Fibroblast of skin of scalp (primary cell): ENCODE measurements at regions not wholly inside any gene's neighbourhood (a gene's known extent, or its start where the extent isn't known, plus 50 kb on each side); places are given as distances from the start of the nearest gene placed in this dataset.

ENCODE experiments used
- DNase-seq: peaks from one replicate; pipeline ENCODE4 v3.0.0-alpha.2; 2013

DNA sequence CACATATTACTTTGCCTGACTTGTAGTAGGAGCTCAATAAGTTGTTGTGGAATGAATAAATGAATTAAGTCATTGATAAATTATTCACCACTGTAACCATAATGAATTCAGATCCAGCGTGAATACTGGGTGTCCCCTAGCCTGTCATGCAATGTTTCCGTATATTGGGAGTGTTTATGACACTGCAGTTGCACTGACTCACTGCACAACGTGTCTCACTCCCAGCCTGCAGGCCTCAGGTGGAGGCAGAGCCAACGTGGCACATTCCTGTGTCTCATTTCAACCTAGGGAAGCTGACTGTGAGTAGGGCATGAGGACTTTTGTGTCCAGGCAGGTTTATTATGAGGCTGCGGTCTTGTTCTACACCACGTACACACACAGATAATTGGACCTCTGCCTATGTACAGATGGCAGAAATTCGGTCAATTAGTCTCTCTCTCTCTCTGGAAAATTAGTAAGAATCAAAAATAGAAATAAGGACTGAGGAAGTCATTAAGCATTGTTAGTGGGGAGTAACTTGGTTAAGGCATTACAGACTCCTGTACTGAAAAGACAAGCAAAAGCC is 299.1 kb upstream of the IGFBP3 start:
- peak; percentile 30 for DNase-seq

GRCh38 chr7:46218461-46219200 is 297.6 kb upstream of the IGFBP3 start:
- no peak for DNase-seq

DNA sequence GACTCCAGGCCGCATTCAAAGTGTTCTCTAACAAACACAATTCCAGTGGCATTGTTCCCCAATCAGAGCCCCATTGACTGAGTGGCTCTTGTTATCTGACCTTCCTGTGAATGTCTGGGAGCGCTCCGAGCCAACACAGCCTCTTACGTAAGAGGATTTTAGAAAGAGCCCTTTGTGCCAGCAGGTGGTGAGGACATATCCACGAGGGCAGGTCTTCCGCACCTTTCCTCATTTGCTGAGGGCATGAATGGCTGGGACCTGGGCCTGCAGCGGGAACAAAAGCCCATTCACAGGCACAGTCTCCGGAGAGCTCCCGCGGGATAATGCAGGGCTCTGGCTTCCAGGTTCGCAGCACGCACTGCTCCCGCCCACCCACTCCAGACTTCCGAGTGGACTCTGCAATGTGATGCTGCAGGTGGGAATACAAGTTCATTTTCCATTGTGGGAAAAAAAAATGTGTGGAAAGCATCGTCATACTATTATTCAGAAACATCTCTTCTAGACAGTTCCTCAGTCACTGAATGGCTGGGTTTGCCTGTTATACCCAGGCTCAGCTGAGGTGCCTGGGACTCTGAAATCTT is 295.0 kb upstream of the IGFBP3 start:
- DNase-seq, result no peak

- DNase-seq, result no peak
These were observed 293.5 kb upstream of the IGFBP3 start for GRCh38 chr7:46214526-46214925.

GRCh38 chr7:46213154-46213537 is 292.1 kb upstream of the IGFBP3 start:
- DNase-seq, result no peak

DNA sequence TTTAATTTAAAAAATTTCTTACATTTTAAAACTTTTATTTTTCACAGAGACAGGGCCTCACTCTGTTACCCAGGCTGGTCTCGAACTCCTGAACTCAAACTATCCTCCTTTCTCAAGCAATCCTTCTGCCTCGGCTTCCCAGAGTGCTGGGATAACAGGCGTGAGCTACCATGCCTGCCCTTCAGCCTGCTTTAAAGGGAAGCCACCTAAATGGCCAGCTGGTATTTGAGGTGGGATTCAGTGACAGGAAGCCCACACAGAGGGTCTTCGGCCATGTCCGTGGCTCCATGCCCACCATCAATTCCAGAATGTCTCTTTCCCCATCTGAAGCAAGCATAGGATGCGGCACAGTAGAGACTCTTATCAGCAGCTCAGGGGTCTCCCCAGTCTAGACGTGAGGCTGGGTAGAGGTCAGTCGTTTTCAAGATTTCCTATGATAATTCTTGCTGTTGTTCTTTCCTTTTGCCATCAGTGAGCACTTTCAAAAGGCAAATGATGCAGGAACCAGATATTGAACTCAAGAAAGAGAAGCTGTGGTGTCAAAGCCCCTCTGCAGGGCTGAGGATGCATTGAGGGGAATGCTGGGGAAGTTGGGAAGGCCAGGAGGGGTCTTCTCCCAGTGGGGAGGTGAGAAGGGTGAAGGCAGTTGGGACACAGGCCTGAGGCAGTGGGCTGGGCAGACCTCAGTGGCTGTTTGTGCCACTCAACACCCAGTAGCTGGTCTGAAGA is 291.5 kb upstream of the IGFBP3 start:
- no peak for DNase-seq

DNA sequence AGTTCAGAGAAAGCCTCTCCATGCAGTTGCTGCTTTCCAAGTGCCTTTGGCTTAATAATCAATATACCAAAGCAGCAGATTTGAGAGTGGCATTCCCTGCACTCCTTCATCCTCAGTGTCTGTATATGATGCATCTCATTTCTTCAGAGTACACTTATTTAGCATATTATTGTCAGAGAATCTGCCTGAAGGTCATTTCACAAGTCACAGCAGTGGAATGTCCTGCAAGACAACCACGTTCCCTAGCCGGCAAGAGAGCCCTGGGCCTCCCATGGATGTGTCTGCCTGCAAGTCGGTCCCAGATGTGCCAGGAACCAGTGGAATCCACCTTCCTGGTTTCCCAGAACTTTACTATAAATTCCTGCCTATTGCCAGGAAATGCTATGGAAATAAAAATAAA is 289.4 kb upstream of the IGFBP3 start:
- DNase-seq, result peak; percentile 66

- DNase-seq, result no peak
These were observed 288.7 kb upstream of the IGFBP3 start for GRCh38 chr7:46209611-46210388.

DNA sequence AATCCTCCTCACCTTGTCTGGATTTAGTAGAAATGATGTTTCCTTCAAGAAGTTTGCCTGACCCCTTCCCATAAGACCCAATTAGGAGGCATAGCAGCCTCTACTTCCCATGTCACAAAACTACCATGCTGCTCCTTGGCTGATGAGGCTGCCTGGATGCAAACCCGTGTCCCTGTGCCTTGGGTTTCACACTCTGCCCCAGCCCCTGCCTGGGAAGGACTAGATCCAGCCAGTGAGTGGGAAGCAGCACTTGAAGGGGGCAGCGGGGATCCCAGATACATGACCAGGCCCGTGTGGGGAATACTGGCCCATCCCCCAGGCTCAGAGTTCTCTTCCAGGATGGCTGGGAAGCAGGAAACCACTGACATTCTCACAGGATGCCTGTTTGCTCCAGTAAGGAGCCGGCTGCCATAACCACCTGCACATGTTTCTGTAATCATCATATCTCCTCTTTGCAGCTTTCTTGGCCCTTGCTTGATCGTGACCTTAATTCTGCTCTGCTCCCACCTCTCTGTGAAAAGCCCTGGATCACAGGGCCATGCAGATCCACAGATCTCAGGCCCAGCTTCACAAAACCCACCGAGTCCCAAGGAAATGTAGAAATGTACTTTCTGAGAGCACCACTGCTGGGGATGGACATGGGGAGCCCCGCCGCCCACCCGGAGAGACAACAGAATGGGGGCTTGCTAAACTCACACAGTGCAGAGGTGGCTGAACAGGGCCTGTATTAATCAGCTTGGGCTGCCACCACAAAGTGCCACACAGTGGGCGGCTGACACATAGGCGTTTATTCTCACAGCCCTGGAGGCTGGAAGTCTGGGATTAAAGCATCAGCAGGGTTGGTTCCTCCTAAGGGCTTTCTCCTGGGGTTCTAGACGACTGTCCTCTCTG is 287.8 kb upstream of the IGFBP3 start:
- peak; percentile 22 for DNase-seq

DNA sequence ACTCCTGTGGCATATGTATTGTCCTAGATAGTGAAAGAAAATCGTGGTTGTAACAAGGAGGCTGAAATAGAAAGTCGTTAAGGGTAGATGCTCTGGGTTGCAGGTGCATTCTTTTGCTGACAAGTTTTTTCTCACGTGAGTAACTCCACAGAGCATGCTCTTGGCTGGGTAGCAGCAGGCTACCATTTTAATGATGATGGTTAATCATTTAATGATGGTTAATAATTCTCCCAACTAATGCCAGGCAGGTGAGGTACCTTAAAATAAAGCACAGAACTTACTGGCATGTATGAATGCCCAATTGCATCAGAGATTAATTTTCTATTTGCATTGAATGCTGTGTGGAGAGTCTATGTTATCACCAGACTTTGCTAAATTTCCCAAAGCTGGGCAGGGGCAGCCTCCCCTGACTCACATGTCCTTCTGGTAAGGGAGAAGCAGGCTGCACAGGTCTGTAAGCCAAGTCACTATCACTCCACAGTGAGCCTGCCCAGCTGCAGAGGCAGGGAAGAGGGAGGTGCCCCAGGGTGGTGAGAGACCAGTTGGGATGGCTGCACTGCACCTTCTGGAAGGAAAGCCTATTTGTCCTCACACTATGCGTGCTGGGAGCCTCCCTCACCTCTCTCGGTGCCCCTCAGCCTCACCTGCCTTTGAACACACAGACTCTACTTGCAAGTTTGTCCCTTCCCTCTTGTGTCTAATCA is 287.0 kb upstream of the IGFBP3 start:
- no peak for DNase-seq

DNA sequence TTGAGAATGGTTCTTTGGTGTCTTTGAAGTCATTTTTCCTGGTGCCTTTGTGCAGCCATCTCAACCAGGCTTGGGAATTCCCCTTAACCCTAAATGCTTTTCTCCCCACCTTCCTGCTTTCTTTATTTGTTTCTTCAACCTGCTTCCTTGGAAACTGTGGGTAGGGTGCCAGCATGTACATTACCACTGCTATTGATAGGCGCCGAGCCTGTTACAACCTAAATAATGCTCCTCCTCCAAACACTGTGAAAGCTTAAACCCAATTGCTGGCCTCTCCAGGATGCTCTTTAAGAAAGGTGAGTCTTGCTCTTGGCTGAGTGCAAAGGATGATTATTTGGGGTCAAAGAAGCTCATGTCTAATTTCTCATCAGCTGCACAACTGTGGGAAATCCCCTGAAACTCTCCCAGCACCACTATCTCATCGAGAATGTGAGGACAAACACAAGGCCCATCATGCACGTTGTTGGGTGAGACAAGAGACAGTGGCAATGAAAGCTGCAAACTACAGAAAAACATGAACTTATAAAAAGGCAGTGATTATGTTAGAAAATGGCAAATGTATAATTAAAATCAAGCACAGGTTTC is 285.5 kb upstream of the IGFBP3 start:
- no peak for DNase-seq

GRCh38 chr7:46205478-46205877 is 284.4 kb upstream of the IGFBP3 start:
- DNase-seq, result no peak

DNA sequence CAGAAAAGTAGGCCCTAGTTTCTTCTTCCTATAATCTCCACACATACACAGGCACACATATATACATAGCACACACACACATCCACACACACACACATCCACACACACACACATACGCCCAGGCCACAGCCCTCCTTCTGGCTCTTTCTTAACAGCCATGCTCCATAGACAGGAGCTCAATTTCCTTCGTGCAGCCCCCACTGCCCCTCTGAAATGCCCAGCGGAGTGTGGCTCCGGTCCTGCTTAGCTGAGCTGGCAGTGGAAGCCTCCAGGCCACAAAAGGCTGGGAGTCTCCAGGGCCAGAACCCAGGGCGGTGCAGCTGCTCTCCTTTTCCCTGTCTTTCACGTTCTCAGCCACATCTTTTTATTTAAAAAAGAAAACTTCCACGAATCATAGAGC is 282.9 kb upstream of the IGFBP3 start:
- no peak for DNase-seq

- no peak for DNase-seq
These were observed 281.3 kb upstream of the IGFBP3 start for GRCh38 chr7:46202379-46202778.

GRCh38 chr7:46201961-46202360 is 280.9 kb upstream of the IGFBP3 start:
- DNase-seq, result no peak

- DNase-seq, result no peak
These were observed 277.6 kb upstream of the IGFBP3 start for GRCh38 chr7:46198701-46199100.

GRCh38 chr7:46197785-46198540 is 276.9 kb upstream of the IGFBP3 start:
- no peak for DNase-seq

DNA sequence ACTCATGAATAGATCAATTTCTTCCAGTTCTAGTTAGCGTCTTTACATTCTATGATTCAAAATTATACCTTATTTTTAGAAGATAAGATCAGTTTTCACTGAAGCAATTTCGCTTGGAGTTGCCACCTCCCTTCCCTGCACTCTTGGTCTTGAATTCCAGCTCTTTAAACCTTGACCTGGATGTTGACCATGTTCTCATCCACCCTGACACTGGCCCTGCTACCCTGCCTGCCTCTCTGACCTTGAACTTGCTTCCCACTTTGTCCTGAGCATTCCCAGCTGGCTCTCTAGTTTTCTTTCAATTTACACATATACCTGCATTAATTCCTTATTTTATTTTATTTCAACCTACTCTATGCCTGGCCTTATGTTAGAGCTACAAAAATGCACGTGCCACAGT is 274.9 kb upstream of the IGFBP3 start:
- no peak for DNase-seq

DNA sequence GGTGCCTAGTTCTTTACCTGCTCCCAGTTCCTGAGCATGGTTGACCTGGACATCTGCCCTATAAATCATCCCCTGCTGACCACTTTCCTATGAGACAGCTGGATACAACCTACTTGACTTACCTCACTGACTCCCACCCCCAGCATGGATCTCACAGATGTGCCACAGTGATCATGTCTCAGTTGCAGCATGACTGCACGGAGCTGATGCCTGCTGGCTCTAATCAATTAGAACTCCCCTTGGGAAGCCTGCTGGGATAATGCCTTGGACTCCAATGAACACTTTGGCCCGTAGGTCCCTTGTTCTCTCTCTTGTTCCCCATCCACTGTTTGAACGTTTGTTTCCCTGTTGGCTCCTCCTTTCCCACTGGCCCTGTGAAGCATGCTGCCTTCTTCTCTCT is 271.2 kb upstream of the IGFBP3 start:
- peak; percentile 40 for DNase-seq

DNA sequence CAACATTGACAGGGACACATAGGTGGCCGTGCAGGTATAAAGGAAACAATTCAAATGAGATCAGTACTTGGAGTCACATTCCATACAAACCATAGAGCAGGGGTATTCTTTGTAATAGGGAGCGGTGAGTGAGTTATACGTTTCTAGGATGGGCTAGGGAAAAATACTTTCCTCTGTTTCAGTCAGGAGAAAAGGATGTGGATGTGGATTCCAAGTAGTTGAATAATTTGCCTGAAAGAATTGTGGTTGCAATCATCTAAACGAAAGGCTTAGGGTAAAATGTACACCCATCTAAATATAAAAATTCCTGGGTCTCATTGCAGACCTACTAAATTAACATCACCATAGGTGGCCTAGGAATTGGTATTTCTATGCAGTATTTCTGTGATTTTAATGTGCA is 270.7 kb upstream of the IGFBP3 start:
- peak; percentile 95 for DNase-seq
